ENCODE measurements at regions not wholly inside any gene's neighbourhood (a gene's known extent, or its start where the extent isn't known, plus 50 kb on each side); places are given as distances from the start of the nearest gene placed in this dataset.

DNA sequence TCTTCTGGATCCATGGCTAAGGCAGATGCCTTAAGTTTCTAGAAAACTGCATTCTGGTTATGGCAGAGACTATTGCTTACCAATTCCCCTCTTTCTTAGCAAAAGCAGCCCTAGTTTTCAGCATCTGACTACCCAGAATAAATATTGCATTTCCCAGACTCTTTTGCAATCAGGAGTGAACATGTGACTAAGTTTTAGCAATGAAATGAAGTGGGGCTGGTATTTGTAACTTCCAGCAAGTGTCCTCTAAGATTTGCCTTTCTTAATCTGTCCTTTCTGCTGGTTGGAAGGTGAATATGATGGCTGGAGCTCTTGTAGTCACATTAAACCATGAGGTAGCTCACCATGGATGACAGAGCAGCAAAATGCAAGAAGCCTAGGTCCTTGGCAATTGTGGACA, 132.9 kb upstream of the PKDCC start:
- TF ChIP-seq POLR2A (IDR thresholded peaks at IDR 0.05), result no peak
- TF ChIP-seq, protein P1, sequence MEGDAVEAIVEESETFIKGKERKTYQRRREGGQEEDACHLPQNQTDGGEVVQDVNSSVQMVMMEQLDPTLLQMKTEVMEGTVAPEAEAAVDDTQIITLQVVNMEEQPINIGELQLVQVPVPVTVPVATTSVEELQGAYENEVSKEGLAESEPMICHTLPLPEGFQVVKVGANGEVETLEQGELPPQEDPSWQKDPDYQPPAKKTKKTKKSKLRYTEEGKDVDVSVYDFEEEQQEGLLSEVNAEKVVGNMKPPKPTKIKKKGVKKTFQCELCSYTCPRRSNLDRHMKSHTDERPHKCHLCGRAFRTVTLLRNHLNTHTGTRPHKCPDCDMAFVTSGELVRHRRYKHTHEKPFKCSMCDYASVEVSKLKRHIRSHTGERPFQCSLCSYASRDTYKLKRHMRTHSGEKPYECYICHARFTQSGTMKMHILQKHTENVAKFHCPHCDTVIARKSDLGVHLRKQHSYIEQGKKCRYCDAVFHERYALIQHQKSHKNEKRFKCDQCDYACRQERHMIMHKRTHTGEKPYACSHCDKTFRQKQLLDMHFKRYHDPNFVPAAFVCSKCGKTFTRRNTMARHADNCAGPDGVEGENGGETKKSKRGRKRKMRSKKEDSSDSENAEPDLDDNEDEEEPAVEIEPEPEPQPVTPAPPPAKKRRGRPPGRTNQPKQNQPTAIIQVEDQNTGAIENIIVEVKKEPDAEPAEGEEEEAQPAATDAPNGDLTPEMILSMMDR (IDR thresholded peaks at IDR 0.05), result no peak
